K562 (cell line): ENCODE measurements at regions not wholly inside any gene's neighbourhood (a gene's known extent, or its start where the extent isn't known, plus 50 kb on each side); places are given as distances from the start of the nearest gene placed in this dataset.

Experiments
- ATAC-seq: fragments of 200-7000 bp; cut with Tn5 transposase; 3 replicates; pipeline ENCODE4 v1.9.1; 2020; ENCODE audit warnings: moderate library complexity
- BruUV-seq: library from RNA; stranded (reverse); fragments of 400-500 nt; replicated peaks from 2 replicates; lab custom pipeline; 2021; lab: Mats Ljungman, UMichigan
- CTCF ChIA-PET: fragments of 300-600 bp; formaldehyde crosslinking; extraction: SDS; loops from one replicate; lab custom pipeline; 2021; ENCODE audit warnings: low intra/inter-chr PET ratio; lab: Yijun Ruan, JAX
- POLR2A ChIA-PET: fragments of 300-600, 350-650 bp; sonication (Branson Sonifier 250); formaldehyde crosslinking; extraction: SDS; loops from one replicate; lab custom pipeline; 2021; ENCODE audit warnings: antibody characterized with exemption, inconsistent platforms; lab: Yijun Ruan, JAX
- DNase-seq, 4 experiments: peaks; one replicate each; pipeline versions ENCODE4 v3.0.0 to v3.0.0-alpha.2; 2011 to 2018; ENCODE audit warnings: low spot score in 3 of 4, mixed read lengths in 3 of 4; ENCODE audit errors: extremely low read depth in 1 of 4
- FAIRE-seq: peaks from 2 replicates; lab custom pipeline; 2011; peaks lifted over from hg19 to GRCh38; lab: Jason Lieb, UNC
- H2AFZ ChIP-seq: 2 replicates; pipeline ENCODE4 v1.6.0; 2011; ENCODE audit warnings: low read depth, low read length, control low read depth, inconsistent platforms
- H3K27ac ChIP-seq: fragments of 200-600 bp; 3 replicates; pipeline ENCODE4 v1.8.0; 2011; ENCODE audit warnings: low read depth, mild to moderate bottlenecking, control low read depth, inconsistent platforms, low read length, moderate library complexity, mixed read lengths; ENCODE audit errors: extremely low read depth
- H3K27me3 ChIP-seq, 2 experiments: fragments of 300-600 bp in 1 of 2; 2 replicates in 1 of 2; 3 replicates in 1 of 2; pipeline versions ENCODE4 v1.6.0 to v1.8.0; 2011; ENCODE audit warnings: inconsistent platforms in 2 of 2, low read length in 2 of 2, mild to moderate bottlenecking in 1 of 2, mixed read lengths in 1 of 2, moderate library complexity in 1 of 2; ENCODE audit not compliant: control insufficient read depth in 2 of 2, insufficient read depth in 2 of 2
- H3K36me3 ChIP-seq: fragments of 300-600 bp; 3 replicates; pipeline ENCODE4 v1.8.0; 2011; ENCODE audit warnings: mild to moderate bottlenecking, low read length, inconsistent platforms; ENCODE audit not compliant: control insufficient read depth, insufficient read depth
- H3K4me1 ChIP-seq, 2 experiments: fragments of 200-600 bp in 1 of 2; replicated peaks in 1 of 2; 2 replicates in 1 of 2; 3 replicates in 1 of 2; pipeline versions ENCODE4 v1.5.1 to v1.8.0; 2011; ENCODE audit warnings: inconsistent platforms in 2 of 2, low read length in 2 of 2, mild to moderate bottlenecking in 1 of 2, mixed read lengths in 1 of 2, moderate library complexity in 1 of 2; ENCODE audit not compliant: control insufficient read depth in 2 of 2, insufficient read depth in 2 of 2
- H3K4me2 ChIP-seq: 2 replicates; pipeline ENCODE4 v1.6.1; 2011; ENCODE audit warnings: low read length, control low read depth, inconsistent platforms, mixed read lengths; ENCODE audit not compliant: insufficient read depth
- H3K4me3 ChIP-seq: fragments of 200-600 bp; sonication (generic), shearing (Covaris generic); 2 replicates; pipeline ENCODE4 v1.5.1; 2016; ENCODE audit warnings: control low read depth, inconsistent platforms
- H3K79me2 ChIP-seq: fragments of 200-600 bp; 3 replicates; pipeline ENCODE4 v1.8.0; 2011; ENCODE audit warnings: low read length, inconsistent platforms; ENCODE audit not compliant: control insufficient read depth, insufficient read depth
- H3K9ac ChIP-seq, 2 experiments: 2 replicates each; pipeline versions ENCODE4 v1.6.0 to v1.6.1; 2011; ENCODE audit warnings: low read depth in 2 of 2, low read length in 2 of 2, control low read depth in 1 of 2, inconsistent platforms in 1 of 2, mild to moderate bottlenecking in 1 of 2, mixed read lengths in 1 of 2; ENCODE audit not compliant: insufficient read depth in 1 of 2
- H3K9me1 ChIP-seq: one replicate; pipeline ENCODE4 v1.6.0; 2011; ENCODE audit warnings: inconsistent platforms, mild to moderate bottlenecking, low read length, moderate library complexity; ENCODE audit not compliant: control insufficient read depth, insufficient read depth
- H3K9me3 ChIP-seq: replicated peaks from 2 replicates; pipeline ENCODE4 v1.5.1; 2011; ENCODE audit warnings: low read depth, low read length, inconsistent platforms; ENCODE audit not compliant: control insufficient read depth, insufficient read depth
- H4K20me1 ChIP-seq: replicated peaks from 2 replicates; pipeline ENCODE4 v1.6.1; 2011; ENCODE audit warnings: low read length, inconsistent platforms, mixed read lengths; ENCODE audit not compliant: control insufficient read depth, insufficient read depth
- ATF7 ChIP-seq: fragments of 450-650 bp; IDR thresholded peaks from 2 replicates; pipeline ENCODE4 v1.7.1; 2014; ENCODE audit warnings: mild to moderate bottlenecking, moderate library complexity
- BRD9 ChIP-seq: fragments of 450-650 bp; IDR thresholded peaks from 2 replicates; pipeline ENCODE4 v1.6.1; 2018; ENCODE audit warnings: low read depth; ENCODE audit not compliant: partially characterized antibody
- CEBPG ChIP-seq, 3 experiments: fragments of 200-800 bp in 1 of 3; sonication (Bioruptor generic) in 1 of 3; sonication (generic) in 1 of 3; formaldehyde crosslinking in 1 of 3; IDR thresholded peaks in 2 of 3; conservative IDR thresholded peaks in 1 of 3; 2 replicates each; pipeline versions ENCODE4 v1.6.1 to v1.8.0; 2016 to 2022; ENCODE audit warnings: missing compliant biosample characterization in 2 of 3, missing genetic modification characterization in 2 of 3, mild to moderate bottlenecking in 1 of 3, missing genetic modification reagents in 1 of 3
- JUNB ChIP-seq: fragments of 450-650 bp; formaldehyde crosslinking; conservative IDR thresholded peaks from 2 replicates; pipeline ENCODE4 v1.4.0; 2020; ENCODE audit warnings: mild to moderate bottlenecking
- RFX7 ChIP-seq: fragments of 250-450 bp; sonication (Bioruptor Pico); IDR thresholded peaks from 2 replicates; pipeline ENCODE4 v1.5.1; 2021; ENCODE audit warnings: mild to moderate bottlenecking
- ZNF76 ChIP-seq: fragments of 250-450 bp; sonication (Bioruptor Pico); IDR thresholded peaks from 2 replicates; pipeline ENCODE4 v1.4.0; 2020; ENCODE audit warnings: mild to moderate bottlenecking, moderate library complexity, borderline replicate concordance
- WGBS: fragments of 100-300 bp; shearing (Covaris generic); methylation state at CpG from one replicate; pipeline ENCODE4 v1.1.6; 2016; ENCODE audit warnings: low coverage, mixed read lengths; ENCODE audit not compliant: insufficient coverage; ENCODE audit errors: missing lambda C conversion rate; 5-methylcytosine and 5-hydroxymethylcytosine counted together
- in situ Hi-C: fragments of 300-500 bp; cut with MboI; formaldehyde crosslinking; loops from 4 replicates; pipeline ENCODE4 v1.15.0; 2018; ENCODE audit warnings: inconsistent platforms, mixed read lengths
- intact Hi-C: fragments of 100-400 bp; cut with micrococcal nuclease; formaldehyde crosslinking; loops from 2 replicates; pipeline ENCODE4 v1.14.2; 2022
- TF ChIP-seq, protein P1 (sequence below), 2 experiments: fragments of 450-650 bp; formaldehyde crosslinking in 1 of 2; IDR thresholded peaks; 2 replicates each; pipeline versions ENCODE4 v1.4.0 to v1.6.1; 2014 to 2020; ENCODE audit warnings: mild to moderate bottlenecking in 2 of 2, borderline replicate concordance in 1 of 2, low read depth in 1 of 2

DNA sequence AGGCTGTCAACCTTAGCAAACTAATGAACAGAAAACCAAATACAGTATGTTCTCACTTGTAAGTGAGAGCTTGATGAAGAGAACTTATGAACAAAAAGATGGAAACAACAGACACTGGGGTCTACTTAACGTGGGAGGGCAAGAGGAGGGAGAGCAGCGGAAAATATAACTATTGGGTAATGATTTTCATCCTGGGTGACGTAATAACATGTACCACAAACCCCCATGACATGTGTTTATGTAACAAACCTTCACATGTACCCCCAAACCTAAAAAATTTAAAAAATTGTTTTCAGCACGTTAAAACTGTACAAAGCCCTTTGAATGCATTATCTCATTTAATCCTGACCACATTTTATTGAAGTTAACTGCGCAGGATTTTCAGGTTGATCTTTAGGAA lies 64.9 kb upstream of the RBMS1 start:
- in situ Hi-C loops = no loop called here
- FAIRE-seq (no peak), ATAC-seq (no peak), DNase-seq (no peak)
- H4K20me1 ChIP-seq = no peaks in the 10 kb centered on the region
- H2AFZ ChIP-seq = no peak overlapping the region
- no peaks in the 10 kb centered on the region for H3K36me3 ChIP-seq
- ChIA-PET POLR2A (no interaction called here), CTCF (no interaction called here)
- no peak overlapping the region for H3K4me2 ChIP-seq
- no peaks in the 10 kb centered on the region for H3K9me1 ChIP-seq
- H3K9ac ChIP-seq = no peak overlapping the region
- intact Hi-C loops = no loop called here
- no peaks in the 10 kb centered on the region for H3K9me3 ChIP-seq
- TF ChIP-seq ZNF76 (no peak), CEBPG (CRISPR knock-in tag; IDR thresholded peaks at IDR 0.05) (no peak), CEBPG (tag; conservative IDR thresholded peaks at IDR 0.05 in 1 of 2, IDR thresholded peaks at IDR 0.05 in 1 of 2) (0 out of 4 replicates have a peak, but pooled peaks of 1 of the 2 experiments have one; percentile 22)
- no peak overlapping the region for H3K27ac ChIP-seq
- no peaks in the 10 kb centered on the region for H3K4me1 ChIP-seq
- no peak overlapping the region for H3K4me3 ChIP-seq
- BruUV-seq = no TSS peak
- under 1% methylated on average over 5 of the region's 5 CpGs for WGBS
- H3K27me3 ChIP-seq = no peaks in the 10 kb centered on the region
- H3K79me2 ChIP-seq = no peaks in the 10 kb centered on the region

DNA sequence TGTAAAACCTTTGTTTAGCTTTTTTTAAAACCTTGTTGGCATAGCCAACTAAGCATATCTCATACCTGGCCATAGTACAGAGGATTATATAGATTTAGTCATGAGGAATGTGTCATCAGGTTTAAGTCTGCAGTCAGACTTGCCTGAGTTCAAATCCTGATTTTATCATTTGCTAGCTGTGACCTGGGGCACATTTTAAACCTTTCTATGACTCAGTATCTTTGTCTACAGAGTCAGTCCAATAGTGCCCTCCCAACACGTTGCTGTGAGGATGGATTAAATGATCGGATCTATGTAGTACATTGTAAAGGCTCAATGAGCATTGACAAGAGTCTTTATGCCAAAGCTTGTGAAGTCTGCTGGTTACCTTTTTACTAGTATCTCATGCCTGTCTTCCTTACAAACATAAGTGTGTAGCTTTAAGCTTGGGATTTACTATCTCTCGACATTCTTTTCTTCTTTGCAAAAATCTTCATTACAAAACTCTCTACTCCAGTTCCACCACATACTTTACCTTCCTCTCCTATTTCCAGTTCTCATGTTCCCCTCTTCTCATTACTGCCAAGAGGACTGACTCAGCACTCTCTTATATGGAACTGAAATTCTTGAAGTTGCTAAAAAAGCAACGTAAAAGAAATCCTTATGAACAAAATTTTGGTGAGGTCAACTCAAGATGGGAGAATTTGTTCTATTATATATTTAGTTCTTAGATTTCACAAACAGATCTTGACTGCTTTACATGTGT lies 68.1 kb upstream of the RBMS1 start:
- H2AFZ ChIP-seq = no peak overlapping the region
- H3K9me1 ChIP-seq = no peaks in the 10 kb centered on the region
- ATAC-seq (no peak), FAIRE-seq (no peak), DNase-seq (no peak)
- no peak overlapping the region for H3K9ac ChIP-seq
- H4K20me1 ChIP-seq = no peaks in the 10 kb centered on the region
- H3K36me3 ChIP-seq = no peaks in the 10 kb centered on the region
- H3K4me2 ChIP-seq = no peak overlapping the region
- intact Hi-C loops (no loop called here), in situ Hi-C loops (no loop called here)
- H3K4me3 ChIP-seq = no peak overlapping the region
- CTCF ChIA-PET = no interaction called here
- H3K27me3 ChIP-seq = no peaks in the 10 kb centered on the region
- POLR2A ChIA-PET = no interaction called here
- BruUV-seq = no TSS peak
- H3K9me3 ChIP-seq = peaks cover 2% of the 10 kb centered on the region; the same call in 1 of the 2 replicates
- no peaks in the 10 kb centered on the region for H3K4me1 ChIP-seq
- WGBS = 0% methylated on average over 4 of the region's 4 CpGs
- H3K27ac ChIP-seq = no peak overlapping the region
- no peaks in the 10 kb centered on the region for H3K79me2 ChIP-seq
- TF ChIP-seq BRD9 = no peak
- TF ChIP-seq JUNB (CRISPR knock-in tag) = no peak
- TF ChIP-seq, protein P1, sequence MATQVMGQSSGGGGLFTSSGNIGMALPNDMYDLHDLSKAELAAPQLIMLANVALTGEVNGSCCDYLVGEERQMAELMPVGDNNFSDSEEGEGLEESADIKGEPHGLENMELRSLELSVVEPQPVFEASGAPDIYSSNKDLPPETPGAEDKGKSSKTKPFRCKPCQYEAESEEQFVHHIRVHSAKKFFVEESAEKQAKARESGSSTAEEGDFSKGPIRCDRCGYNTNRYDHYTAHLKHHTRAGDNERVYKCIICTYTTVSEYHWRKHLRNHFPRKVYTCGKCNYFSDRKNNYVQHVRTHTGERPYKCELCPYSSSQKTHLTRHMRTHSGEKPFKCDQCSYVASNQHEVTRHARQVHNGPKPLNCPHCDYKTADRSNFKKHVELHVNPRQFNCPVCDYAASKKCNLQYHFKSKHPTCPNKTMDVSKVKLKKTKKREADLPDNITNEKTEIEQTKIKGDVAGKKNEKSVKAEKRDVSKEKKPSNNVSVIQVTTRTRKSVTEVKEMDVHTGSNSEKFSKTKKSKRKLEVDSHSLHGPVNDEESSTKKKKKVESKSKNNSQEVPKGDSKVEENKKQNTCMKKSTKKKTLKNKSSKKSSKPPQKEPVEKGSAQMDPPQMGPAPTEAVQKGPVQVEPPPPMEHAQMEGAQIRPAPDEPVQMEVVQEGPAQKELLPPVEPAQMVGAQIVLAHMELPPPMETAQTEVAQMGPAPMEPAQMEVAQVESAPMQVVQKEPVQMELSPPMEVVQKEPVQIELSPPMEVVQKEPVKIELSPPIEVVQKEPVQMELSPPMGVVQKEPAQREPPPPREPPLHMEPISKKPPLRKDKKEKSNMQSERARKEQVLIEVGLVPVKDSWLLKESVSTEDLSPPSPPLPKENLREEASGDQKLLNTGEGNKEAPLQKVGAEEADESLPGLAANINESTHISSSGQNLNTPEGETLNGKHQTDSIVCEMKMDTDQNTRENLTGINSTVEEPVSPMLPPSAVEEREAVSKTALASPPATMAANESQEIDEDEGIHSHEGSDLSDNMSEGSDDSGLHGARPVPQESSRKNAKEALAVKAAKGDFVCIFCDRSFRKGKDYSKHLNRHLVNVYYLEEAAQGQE (IDR thresholded peaks at IDR 0.05; ENCODE audit: borderline replicate concordance) = no peak
- TF ChIP-seq, protein P1 (CRISPR knock-in tag; IDR thresholded peaks at IDR 0.05; ENCODE audit: low read depth) = no peak
- TF ChIP-seq ATF7 = no peak
- no peak for TF ChIP-seq RFX7 (CRISPR knock-in tag)
